NOMO-1 (cell line): ENCODE measurements at regions not wholly inside any gene's neighbourhood (a gene's known extent, or its start where the extent isn't known, plus 50 kb on each side); places are given as distances from the start of the nearest gene placed in this dataset.
A peak's percentile ranks its signal among the peaks of the same experiment; 100 is the strongest.
"Not testable (repeated sequence)": the region's sequence is repeated elsewhere in the genome, so short reads cannot be mapped to it uniquely, and the experiment has no call there.

Experiments
- DNase-seq, 2 experiments: peaks; one replicate each; lab custom pipeline; 2025; ENCODE audit not compliant: unreplicated experiment in 2 of 2; lab: John Stamatoyannopoulos, UW

- no peak for DNase-seq
Measured at GRCh38 chr10:55786461-55787050, 574.5 kb downstream of the ZWINT start.

DNA sequence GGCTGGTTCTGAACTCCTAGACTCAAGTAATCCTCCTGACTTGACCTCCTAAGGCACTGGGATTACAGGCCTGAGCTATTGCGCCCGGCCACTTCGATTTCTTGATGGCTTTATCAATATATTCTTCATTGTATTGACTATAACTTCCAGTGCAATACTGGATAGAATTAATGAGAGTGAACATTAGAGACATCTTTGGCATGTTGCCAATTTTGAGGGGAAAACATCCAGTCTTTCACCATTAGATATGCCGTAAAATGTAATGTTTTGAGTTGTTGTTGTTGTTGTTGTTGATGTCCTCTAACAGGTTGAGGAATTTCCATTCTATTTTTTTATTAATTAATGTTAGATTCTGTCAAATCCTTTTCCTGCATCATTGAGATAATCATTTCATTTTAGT is 578.9 kb downstream of the ZWINT start:
- no peak for DNase-seq

- DNase-seq, result no peak
Measured at GRCh38 chr10:55766212-55766611, 594.8 kb downstream of the ZWINT start.

GRCh38 chr10:55750458-55750857 is 610.6 kb downstream of the ZWINT start:
- no peak for DNase-seq

DNA sequence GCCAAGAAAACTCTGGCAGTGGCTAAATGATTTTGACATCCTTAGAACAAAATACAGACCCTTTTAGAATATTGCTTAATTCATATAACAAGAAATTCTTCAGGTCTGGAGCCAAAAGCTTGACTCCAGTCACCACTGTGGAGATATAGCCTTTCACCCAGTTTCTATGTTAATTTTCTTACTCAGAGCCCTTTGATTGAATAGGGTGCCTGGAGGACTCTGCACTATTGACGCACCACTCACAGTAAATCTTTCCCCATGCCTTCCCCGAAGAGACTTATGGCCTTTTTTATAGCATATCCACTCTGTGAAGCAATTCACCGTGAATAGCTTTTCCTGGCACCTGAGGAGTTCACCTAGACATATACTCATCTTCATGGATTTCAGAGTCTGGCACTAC is 613.8 kb downstream of the ZWINT start:
- no peak for DNase-seq

DNA sequence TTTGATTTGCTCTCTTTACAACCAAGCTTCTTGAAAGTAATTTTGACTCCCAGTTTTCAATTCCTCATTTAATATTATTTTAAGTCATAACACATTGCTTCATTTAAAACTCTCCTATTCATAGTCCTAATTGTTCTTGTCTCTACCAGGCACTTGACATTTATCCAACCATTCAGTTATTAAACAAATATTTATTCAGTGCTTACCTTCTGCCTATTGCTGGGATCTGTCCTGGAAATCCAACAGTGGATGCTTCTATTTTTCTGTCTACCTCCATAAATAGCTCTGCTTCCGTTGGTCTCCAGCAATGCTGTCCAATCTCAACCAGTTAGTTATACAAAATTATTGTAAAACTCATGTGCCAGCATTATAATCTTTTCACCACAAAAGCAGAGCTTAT is 615.1 kb downstream of the ZWINT start:
- DNase-seq, result no peak

- DNase-seq, result peak in 1 of 2 experiments; percentile 0
Measured at GRCh38 chr10:55742487-55742886, 618.6 kb downstream of the ZWINT start.

GRCh38 chr10:55740767-55741166 is 620.3 kb downstream of the ZWINT start:
- DNase-seq, result peak in 1 of 2 experiments; percentile 16

GRCh38 chr10:55740110-55740509 is 620.9 kb downstream of the ZWINT start:
- DNase-seq, result no peak

- peak; percentile 7 to 84 for DNase-seq
Measured at GRCh38 chr10:55734112-55734511, 626.9 kb downstream of the ZWINT start.

- no peak for DNase-seq
Measured at GRCh38 chr10:55704950-55705349, 656.1 kb downstream of the ZWINT start.

- DNase-seq, result no peak
Measured at GRCh38 chr10:55668326-55668922, 692.6 kb downstream of the ZWINT start.

- no peak for DNase-seq
Measured at GRCh38 chr10:55653531-55653930, 707.5 kb downstream of the ZWINT start.

GRCh38 chr10:55641601-55642000 is 719.5 kb downstream of the ZWINT start:
- no peak for DNase-seq

DNA sequence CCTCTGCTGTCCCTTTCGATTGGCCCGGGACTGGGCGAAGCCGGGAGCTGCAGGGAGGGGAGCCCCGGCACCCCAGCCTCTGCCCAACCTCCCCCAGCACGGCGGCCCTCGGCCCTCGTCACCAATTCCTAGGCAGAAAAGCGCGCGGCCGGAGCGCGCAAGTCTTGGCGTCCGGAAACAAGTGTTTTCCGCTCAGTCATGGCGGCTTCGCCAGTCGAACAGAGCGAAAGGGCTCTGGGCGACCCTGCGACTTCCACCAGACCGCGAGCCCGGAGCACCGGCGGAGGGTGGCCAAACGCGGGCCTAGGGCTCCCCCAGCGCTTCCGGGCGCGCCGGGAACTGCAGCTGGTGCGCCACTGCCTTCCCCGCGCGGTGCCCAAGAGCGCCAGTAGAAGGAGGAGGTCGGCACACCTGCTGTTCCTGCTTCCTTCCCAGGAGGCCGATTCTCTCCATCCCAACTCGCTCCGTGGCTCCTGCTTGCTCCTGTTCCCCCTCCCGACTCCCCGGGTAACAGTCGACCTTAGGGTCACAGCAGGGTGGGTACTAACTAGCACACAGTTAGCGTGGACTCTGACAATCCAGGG is 729.9 kb downstream of the ZWINT start:
- peak; percentile 1 to 15 for DNase-seq

DNA sequence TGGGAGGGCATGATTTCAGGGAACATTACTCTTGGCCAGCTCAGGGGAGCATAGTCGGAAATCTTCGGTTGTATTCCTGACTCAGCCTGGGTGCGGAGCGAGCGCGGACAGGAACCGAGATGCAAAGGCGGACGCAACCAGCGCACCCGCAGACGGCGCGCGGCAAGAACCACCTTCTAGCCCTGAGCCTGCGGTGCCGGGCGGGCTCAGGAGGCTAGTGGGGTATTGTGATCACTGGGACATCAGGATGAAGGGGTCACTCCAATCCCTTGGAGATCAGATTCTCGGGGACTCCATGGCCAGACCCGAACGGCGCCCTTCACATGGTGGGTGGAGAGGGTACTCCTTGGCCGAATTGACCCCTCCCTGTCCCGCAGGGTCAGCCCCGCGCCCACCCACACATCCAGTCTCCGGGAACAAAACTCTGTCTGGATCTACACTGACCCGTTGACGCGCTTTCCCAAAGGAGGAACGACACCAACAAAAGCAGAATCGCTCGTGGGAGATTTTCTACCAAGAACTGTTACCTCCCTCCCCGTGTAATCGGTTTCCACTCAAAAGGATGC is 730.5 kb downstream of the ZWINT start:
- no peak for DNase-seq

DNA sequence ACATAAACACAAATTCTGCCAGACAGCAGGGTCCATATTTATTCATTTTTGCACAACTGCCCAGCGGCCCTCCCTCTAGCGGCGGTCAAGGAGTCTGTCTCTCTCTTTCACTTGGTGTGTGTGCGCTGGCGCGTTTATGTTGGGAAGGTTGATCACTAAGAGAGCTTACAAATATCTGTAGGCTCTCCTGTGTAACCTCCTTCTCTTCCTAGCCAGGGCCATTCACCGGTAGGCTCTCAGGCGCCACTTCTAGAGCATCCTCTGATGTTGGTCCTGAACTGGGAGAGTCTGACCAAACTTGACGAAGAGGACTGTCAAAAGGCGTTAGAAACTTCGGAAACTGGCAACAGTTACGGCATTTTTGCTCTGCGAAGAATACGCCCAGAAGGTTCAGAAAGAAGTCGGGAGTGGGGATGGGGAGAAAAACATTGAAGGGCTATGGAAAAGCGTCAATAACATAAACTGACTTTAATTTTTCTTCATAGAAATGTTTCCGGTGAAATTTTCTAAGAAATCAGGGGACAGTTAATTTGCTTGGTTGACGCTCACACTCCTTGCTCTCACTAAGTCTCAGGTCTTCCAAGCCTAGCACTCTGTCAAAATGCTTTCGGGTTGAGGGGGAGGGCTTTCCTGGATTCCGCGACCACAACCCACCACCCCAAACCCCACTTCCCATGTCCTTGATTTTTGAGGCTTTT is 731.1 kb downstream of the ZWINT start:
- no peak for DNase-seq

DNA sequence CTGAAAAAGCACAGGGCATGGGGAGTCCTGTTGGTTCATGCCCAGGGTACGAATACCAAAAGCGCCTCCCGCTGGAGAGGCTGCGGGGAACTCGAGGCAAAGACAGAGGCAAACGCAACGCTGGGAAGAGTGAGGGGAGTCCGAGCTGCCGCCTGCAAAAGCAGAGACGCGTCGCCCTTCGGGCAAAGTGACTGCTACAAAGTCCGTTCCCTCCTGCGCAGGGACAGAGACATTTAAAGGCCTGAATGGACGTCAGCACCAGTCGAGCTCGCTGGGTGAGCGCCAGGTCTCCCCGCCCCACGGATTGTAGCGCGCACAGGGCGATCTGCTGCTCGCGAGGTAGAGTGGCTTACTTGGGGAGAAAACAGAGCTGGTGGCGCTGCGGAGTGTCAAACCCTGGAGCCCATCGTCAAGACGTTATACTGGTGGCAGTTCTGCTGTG is 732.8 kb downstream of the ZWINT start:
- no peak for DNase-seq

- DNase-seq, result no peak
Measured at GRCh38 chr10:55627501-55628051, 733.5 kb downstream of the ZWINT start.

- DNase-seq, result not testable (repeated sequence)
Measured at GRCh38 chr10:55601690-55602478, 759.2 kb downstream of the ZWINT start.
